BE2C (cell line): ENCODE measurements at regions not wholly inside any gene's neighbourhood (a gene's known extent, or its start where the extent isn't known, plus 50 kb on each side); places are given as distances from the start of the nearest gene placed in this dataset.
"Not testable (repeated sequence)": the region's sequence is repeated elsewhere in the genome, so short reads cannot be mapped to it uniquely, and the experiment has no call there.

Source experiments
- DNase-seq: peaks from one replicate; pipeline ENCODE4 v3.0.0-alpha.2; 2020
- H3K27me3 ChIP-seq: fragments of 250-450 bp; sonication (Bioruptor Pico); 2 replicates; pipeline ENCODE4 v1.5.1; 2020; ENCODE audit warnings: mild to moderate bottlenecking
- H3K36me3 ChIP-seq: fragments of 250-450 bp; sonication (Bioruptor Pico); 2 replicates; pipeline ENCODE4 v1.5.1; 2020; ENCODE audit warnings: mild to moderate bottlenecking
- H3K4me1 ChIP-seq: fragments of 250-450 bp; sonication (Bioruptor Pico); 2 replicates; pipeline ENCODE4 v1.5.1; 2020
- H3K4me3 ChIP-seq: 2 replicates; pipeline ENCODE4 v1.5.1; 2011; ENCODE audit warnings: low read depth, low read length
- H3K9me3 ChIP-seq: fragments of 250-450 bp; sonication (Bioruptor Pico); 2 replicates; pipeline ENCODE4 v1.5.1; 2020
- CTCF ChIP-seq: IDR thresholded peaks from 2 replicates; pipeline ENCODE4 v1.5.1; 2012; ENCODE audit warnings: mild to moderate bottlenecking, low read depth, low read length

- no peak for TF ChIP-seq CTCF
- H3K27me3 ChIP-seq = no peaks in the 10 kb centered on the region
- no peak overlapping the region for H3K4me3 ChIP-seq
- H3K4me1 ChIP-seq = no peaks in the 10 kb centered on the region
- no peaks in the 10 kb centered on the region for H3K9me3 ChIP-seq
- no peak for DNase-seq
- H3K36me3 ChIP-seq = no peaks in the 10 kb centered on the region
These were observed 98.1 kb upstream of the SEC14L1 start for GRCh38 chr17:77042476-77043231.

- no peaks in the 10 kb centered on the region for H3K9me3 ChIP-seq
- no peaks in the 10 kb centered on the region for H3K36me3 ChIP-seq
- DNase-seq = no peak
- no peak for TF ChIP-seq CTCF
- no peaks in the 10 kb centered on the region; the same call in 1 of the 2 replicates for H3K4me1 ChIP-seq
- H3K27me3 ChIP-seq = no peaks in the 10 kb centered on the region
- H3K4me3 ChIP-seq = no peak overlapping the region
These were observed 95.2 kb upstream of the SEC14L1 start for GRCh38 chr17:77045441-77046041.

GRCh38 chr17:77049440-77049839 lies 91.3 kb upstream of the SEC14L1 start:
- Histone ChIP-seq H3K27me3 (no peaks in the 10 kb centered on the region), H3K4me3 (no peak overlapping the region), H3K36me3 (no peaks in the 10 kb centered on the region), H3K9me3 (no peaks in the 10 kb centered on the region), H3K4me1 (peaks cover 3% of the 10 kb centered on the region)
- DNase-seq = no peak
- TF ChIP-seq CTCF = no peak

- peaks cover 14% of the 10 kb centered on the region for H3K4me1 ChIP-seq
- H3K27me3 ChIP-seq, DNase-seq, H3K36me3 ChIP-seq, H3K4me3 ChIP-seq, H3K9me3 ChIP-seq: not testable (repeated sequence)
These were observed 89.9 kb upstream of the SEC14L1 start for GRCh38 chr17:77050901-77051300.

GRCh38 chr17:77054936-77055335 lies 85.8 kb upstream of the SEC14L1 start:
- H3K36me3 ChIP-seq = no peaks in the 10 kb centered on the region
- no peak overlapping the region for H3K4me3 ChIP-seq
- peak; percentile 73 for DNase-seq
- no peaks in the 10 kb centered on the region for H3K27me3 ChIP-seq
- H3K9me3 ChIP-seq = no peaks in the 10 kb centered on the region
- no peak for TF ChIP-seq CTCF
- peaks cover 16% of the 10 kb centered on the region for H3K4me1 ChIP-seq

GRCh38 chr17:77055453-77055852 lies 85.3 kb upstream of the SEC14L1 start:
- no peak for DNase-seq
- Histone ChIP-seq H3K4me1 (peaks cover 16% of the 10 kb centered on the region), H3K27me3 (no peaks in the 10 kb centered on the region), H3K36me3 (no peaks in the 10 kb centered on the region), H3K4me3 (no peak overlapping the region), H3K9me3 (no peaks in the 10 kb centered on the region)
- no peak for TF ChIP-seq CTCF
